ENCODE measurements at regions not wholly inside any gene's neighbourhood (a gene's known extent, or its start where the extent isn't known, plus 50 kb on each side); places are given as distances from the start of the nearest gene placed in this dataset.

GRCh38 chr13:81480634-81481033 is 1139.7 kb upstream of the SPRY2 start:
- TF ChIP-seq, protein P1, sequence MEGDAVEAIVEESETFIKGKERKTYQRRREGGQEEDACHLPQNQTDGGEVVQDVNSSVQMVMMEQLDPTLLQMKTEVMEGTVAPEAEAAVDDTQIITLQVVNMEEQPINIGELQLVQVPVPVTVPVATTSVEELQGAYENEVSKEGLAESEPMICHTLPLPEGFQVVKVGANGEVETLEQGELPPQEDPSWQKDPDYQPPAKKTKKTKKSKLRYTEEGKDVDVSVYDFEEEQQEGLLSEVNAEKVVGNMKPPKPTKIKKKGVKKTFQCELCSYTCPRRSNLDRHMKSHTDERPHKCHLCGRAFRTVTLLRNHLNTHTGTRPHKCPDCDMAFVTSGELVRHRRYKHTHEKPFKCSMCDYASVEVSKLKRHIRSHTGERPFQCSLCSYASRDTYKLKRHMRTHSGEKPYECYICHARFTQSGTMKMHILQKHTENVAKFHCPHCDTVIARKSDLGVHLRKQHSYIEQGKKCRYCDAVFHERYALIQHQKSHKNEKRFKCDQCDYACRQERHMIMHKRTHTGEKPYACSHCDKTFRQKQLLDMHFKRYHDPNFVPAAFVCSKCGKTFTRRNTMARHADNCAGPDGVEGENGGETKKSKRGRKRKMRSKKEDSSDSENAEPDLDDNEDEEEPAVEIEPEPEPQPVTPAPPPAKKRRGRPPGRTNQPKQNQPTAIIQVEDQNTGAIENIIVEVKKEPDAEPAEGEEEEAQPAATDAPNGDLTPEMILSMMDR (IDR thresholded peaks at IDR 0.05; ENCODE audit: poor library complexity, severe bottlenecking) = peak; percentile 40
- no peak for TF ChIP-seq POLR2AphosphoS5 (IDR thresholded peaks at IDR 0.05)
- TF ChIP-seq, protein P2, sequence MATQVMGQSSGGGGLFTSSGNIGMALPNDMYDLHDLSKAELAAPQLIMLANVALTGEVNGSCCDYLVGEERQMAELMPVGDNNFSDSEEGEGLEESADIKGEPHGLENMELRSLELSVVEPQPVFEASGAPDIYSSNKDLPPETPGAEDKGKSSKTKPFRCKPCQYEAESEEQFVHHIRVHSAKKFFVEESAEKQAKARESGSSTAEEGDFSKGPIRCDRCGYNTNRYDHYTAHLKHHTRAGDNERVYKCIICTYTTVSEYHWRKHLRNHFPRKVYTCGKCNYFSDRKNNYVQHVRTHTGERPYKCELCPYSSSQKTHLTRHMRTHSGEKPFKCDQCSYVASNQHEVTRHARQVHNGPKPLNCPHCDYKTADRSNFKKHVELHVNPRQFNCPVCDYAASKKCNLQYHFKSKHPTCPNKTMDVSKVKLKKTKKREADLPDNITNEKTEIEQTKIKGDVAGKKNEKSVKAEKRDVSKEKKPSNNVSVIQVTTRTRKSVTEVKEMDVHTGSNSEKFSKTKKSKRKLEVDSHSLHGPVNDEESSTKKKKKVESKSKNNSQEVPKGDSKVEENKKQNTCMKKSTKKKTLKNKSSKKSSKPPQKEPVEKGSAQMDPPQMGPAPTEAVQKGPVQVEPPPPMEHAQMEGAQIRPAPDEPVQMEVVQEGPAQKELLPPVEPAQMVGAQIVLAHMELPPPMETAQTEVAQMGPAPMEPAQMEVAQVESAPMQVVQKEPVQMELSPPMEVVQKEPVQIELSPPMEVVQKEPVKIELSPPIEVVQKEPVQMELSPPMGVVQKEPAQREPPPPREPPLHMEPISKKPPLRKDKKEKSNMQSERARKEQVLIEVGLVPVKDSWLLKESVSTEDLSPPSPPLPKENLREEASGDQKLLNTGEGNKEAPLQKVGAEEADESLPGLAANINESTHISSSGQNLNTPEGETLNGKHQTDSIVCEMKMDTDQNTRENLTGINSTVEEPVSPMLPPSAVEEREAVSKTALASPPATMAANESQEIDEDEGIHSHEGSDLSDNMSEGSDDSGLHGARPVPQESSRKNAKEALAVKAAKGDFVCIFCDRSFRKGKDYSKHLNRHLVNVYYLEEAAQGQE (IDR thresholded peaks at IDR 0.05; ENCODE audit: borderline replicate concordance) = no peak
